HepG2 (cell line): ENCODE measurements at regions not wholly inside any gene's neighbourhood (a gene's known extent, or its start where the extent isn't known, plus 50 kb on each side); places are given as distances from the start of the nearest gene placed in this dataset.

Experiments used
- DDIT3 ChIP-seq: sonication (generic); formaldehyde crosslinking; IDR thresholded peaks from 2 replicates; pipeline ENCODE4 v1.4.0; 2020; ENCODE audit warnings: mild to moderate bottlenecking, missing genetic modification reagents
- HNRNPK ChIP-seq: fragments of 200-400 bp; formaldehyde crosslinking; IDR thresholded peaks from 2 replicates; pipeline ENCODE4 v1.6.1; 2018; ENCODE audit warnings: low read length, low read depth, moderate library complexity, mild to moderate bottlenecking; ENCODE audit not compliant: poor library complexity, severe bottlenecking
- IKZF4 ChIP-seq: sonication (generic); formaldehyde crosslinking; IDR thresholded peaks from 2 replicates; pipeline ENCODE4 v1.5.1; 2020; ENCODE audit warnings: borderline replicate concordance, mild to moderate bottlenecking, low read depth, missing genetic modification reagents; ENCODE audit errors: not compliant biosample characterization
- ISX ChIP-seq: sonication (generic); formaldehyde crosslinking; conservative IDR thresholded peaks from 2 replicates; pipeline ENCODE4 v1.5.0; 2020; ENCODE audit warnings: missing genetic modification reagents
- KLF12 ChIP-seq: sonication (generic); formaldehyde crosslinking; IDR thresholded peaks from 2 replicates; pipeline ENCODE4 v1.4.0; 2020; ENCODE audit warnings: missing genetic modification reagents, borderline replicate concordance
- KLF16 ChIP-seq, 2 experiments: sonication (generic) in 1 of 2; formaldehyde crosslinking in 1 of 2; IDR thresholded peaks; 2 replicates each; pipeline versions ENCODE4 v1.6.1 to v1.8.0; 2016 to 2023; ENCODE audit warnings: missing genetic modification reagents in 2 of 2, missing compliant biosample characterization in 1 of 2
- MAFF ChIP-seq: IDR thresholded peaks from 2 replicates; pipeline ENCODE4 v1.6.1; 2011; ENCODE audit warnings: low read depth, low read length, improper control_type of control experiment
- MXD1 ChIP-seq: sonication (generic); formaldehyde crosslinking; IDR thresholded peaks from 2 replicates; pipeline ENCODE4 v1.4.0; 2020; ENCODE audit warnings: mild to moderate bottlenecking, missing genetic modification reagents
- NCOA5 ChIP-seq: sonication (generic); formaldehyde crosslinking; IDR thresholded peaks from 2 replicates; pipeline ENCODE4 v1.4.0; 2020; ENCODE audit warnings: missing genetic modification reagents
- PREB ChIP-seq: sonication (generic); formaldehyde crosslinking; IDR thresholded peaks from 2 replicates; pipeline ENCODE4 v1.4.0; 2020; ENCODE audit warnings: missing genetic modification reagents
- REXO4 ChIP-seq: sonication (generic); formaldehyde crosslinking; IDR thresholded peaks from 2 replicates; pipeline ENCODE4 v1.8.0; 2022; ENCODE audit warnings: missing genetic modification reagents, mild to moderate bottlenecking, borderline replicate concordance
- SNAPC2 ChIP-seq: sonication (generic); formaldehyde crosslinking; IDR thresholded peaks from 2 replicates; pipeline ENCODE4 v1.8.1; 2022; ENCODE audit warnings: mild to moderate bottlenecking, missing genetic modification reagents
- SPEN ChIP-seq: sonication (generic); formaldehyde crosslinking; IDR thresholded peaks from 2 replicates; pipeline ENCODE4 v1.5.1; 2020; ENCODE audit warnings: low read depth, mild to moderate bottlenecking, missing genetic modification reagents
- STAT6 ChIP-seq: sonication (generic); formaldehyde crosslinking; IDR thresholded peaks from 2 replicates; pipeline ENCODE4 v1.4.0; 2020; ENCODE audit warnings: missing genetic modification reagents, mild to moderate bottlenecking, borderline replicate concordance
- YEATS4 ChIP-seq: sonication (generic); formaldehyde crosslinking; IDR thresholded peaks from 2 replicates; pipeline ENCODE4 v1.4.0; 2020; ENCODE audit warnings: missing genetic modification reagents, borderline replicate concordance
- ZC3H13 ChIP-seq: sonication (generic); formaldehyde crosslinking; IDR thresholded peaks from 2 replicates; pipeline ENCODE4 v1.8.1; 2023; ENCODE audit warnings: mild to moderate bottlenecking, missing genetic modification reagents, moderate library complexity
- ZNF101 ChIP-seq: sonication (generic); formaldehyde crosslinking; IDR thresholded peaks from 2 replicates; pipeline ENCODE4 v1.4.0; 2020; ENCODE audit warnings: mild to moderate bottlenecking, low read depth, missing genetic modification reagents, borderline replicate concordance
- ZNF274 ChIP-seq: sonication (generic); formaldehyde crosslinking; IDR thresholded peaks from 2 replicates; pipeline ENCODE4 v1.5.1; 2020; ENCODE audit warnings: mild to moderate bottlenecking, missing genetic modification reagents
- ZNF337 ChIP-seq: sonication (generic); formaldehyde crosslinking; IDR thresholded peaks from 2 replicates; pipeline ENCODE4 v1.5.1; 2020; ENCODE audit warnings: missing genetic modification reagents, low read depth, mild to moderate bottlenecking, borderline replicate concordance
- ZNF572 ChIP-seq: sonication (generic); formaldehyde crosslinking; IDR thresholded peaks from 2 replicates; pipeline ENCODE4 v1.5.1; 2020; ENCODE audit warnings: mild to moderate bottlenecking, missing genetic modification reagents
- ZNF580 ChIP-seq: IDR thresholded peaks from 2 replicates; pipeline ENCODE4 v1.6.1; 2016; ENCODE audit warnings: low read depth, borderline replicate concordance
- ZSCAN21 ChIP-seq: sonication (generic); formaldehyde crosslinking; IDR thresholded peaks from 2 replicates; pipeline ENCODE4 v1.8.0; 2022; ENCODE audit warnings: mild to moderate bottlenecking, missing genetic modification reagents, moderate library complexity, borderline replicate concordance
- TF ChIP-seq, protein P1 (sequence below): sonication (generic); formaldehyde crosslinking; IDR thresholded peaks from 2 replicates; pipeline ENCODE4 v1.5.0; 2020; ENCODE audit warnings: missing genetic modification reagents

GRCh38 chr16:21501869-21502667, 97.3 kb upstream of the METTL9 start (continued):
- TF ChIP-seq REXO4 (CRISPR knock-in tag): peak; percentile 66; the same call in 1 of the 2 replicates
- peak; percentile 97 for TF ChIP-seq ZC3H13 (CRISPR knock-in tag)
- no peak for TF ChIP-seq NCOA5 (CRISPR knock-in tag)
- TF ChIP-seq KLF16 (CRISPR knock-in tag; IDR thresholded peaks at IDR 0.05): peak in 1 of 2 experiments; percentile 98; a peak in 2 of 4 replicates
- peak; percentile 96 for TF ChIP-seq ZNF572 (CRISPR knock-in tag)
- no peak for TF ChIP-seq ZNF101 (CRISPR knock-in tag)
- TF ChIP-seq DDIT3 (CRISPR knock-in tag): peak; percentile 79; the same call in 1 of the 2 replicates
- TF ChIP-seq SNAPC2 (CRISPR knock-in tag): peak; percentile 89; the same call in 1 of the 2 replicates
- TF ChIP-seq PREB (CRISPR knock-in tag): peak; percentile 97; the same call in 1 of the 2 replicates
- no peak for TF ChIP-seq HNRNPK
- no peak for TF ChIP-seq STAT6 (CRISPR knock-in tag)
- peak; percentile 95 for TF ChIP-seq YEATS4 (CRISPR knock-in tag)
- no peak for TF ChIP-seq MAFF
- TF ChIP-seq, protein P1, sequence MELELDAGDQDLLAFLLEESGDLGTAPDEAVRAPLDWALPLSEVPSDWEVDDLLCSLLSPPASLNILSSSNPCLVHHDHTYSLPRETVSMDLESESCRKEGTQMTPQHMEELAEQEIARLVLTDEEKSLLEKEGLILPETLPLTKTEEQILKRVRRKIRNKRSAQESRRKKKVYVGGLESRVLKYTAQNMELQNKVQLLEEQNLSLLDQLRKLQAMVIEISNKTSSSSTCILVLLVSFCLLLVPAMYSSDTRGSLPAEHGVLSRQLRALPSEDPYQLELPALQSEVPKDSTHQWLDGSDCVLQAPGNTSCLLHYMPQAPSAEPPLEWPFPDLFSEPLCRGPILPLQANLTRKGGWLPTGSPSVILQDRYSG (CRISPR knock-in tag): peak; percentile 94
- TF ChIP-seq IKZF4 (CRISPR knock-in tag): peak; percentile 99
- peak; percentile 98 for TF ChIP-seq ZNF274 (CRISPR knock-in tag)
- TF ChIP-seq ZNF337: peak; percentile 27; the same call in 1 of the 2 replicates
- peak; percentile 93 for TF ChIP-seq ISX (CRISPR knock-in tag)
- TF ChIP-seq ZNF580: peak; percentile 94; the same call in 1 of the 2 replicates
- TF ChIP-seq ZSCAN21: peak; percentile 93
- TF ChIP-seq SPEN (CRISPR knock-in tag): peak; percentile 95
- peak; percentile 96 for TF ChIP-seq MXD1 (CRISPR knock-in tag)
- TF ChIP-seq KLF12: peak; percentile 89
